ENCODE measurements at regions not wholly inside any gene's neighbourhood (a gene's known extent, or its start where the extent isn't known, plus 50 kb on each side); places are given as distances from the start of the nearest gene placed in this dataset.

DNA sequence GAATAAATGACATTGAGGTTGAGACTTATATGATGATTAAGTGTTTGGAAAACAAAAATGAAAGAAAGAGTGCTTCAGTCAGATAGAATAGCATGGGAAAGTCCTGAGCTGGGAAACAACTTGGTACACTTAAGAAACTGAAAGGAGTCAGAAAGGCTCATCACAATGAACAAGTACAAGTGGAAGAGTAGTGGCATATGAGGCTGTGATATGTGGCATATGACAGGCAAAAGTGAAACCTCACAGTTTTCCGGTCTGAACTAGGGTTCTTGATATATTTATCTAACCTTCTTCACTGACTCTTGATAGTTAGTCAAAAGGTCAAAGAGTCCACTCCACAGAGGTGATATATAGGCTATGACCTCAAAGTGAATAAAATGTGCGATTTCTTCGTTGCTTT lies 537.1 kb upstream of the CXorf51A start:
- Histone ChIP-seq H3K79me2 (ENCODE audit: insufficient read depth, low read length) (no peaks in the 10 kb centered on the region), H2BK5ac (ENCODE audit: insufficient read length, low read length) (no peak overlapping the region), H3K9me3 (ENCODE audit: control insufficient read depth, low read depth, low read length) (peaks cover 5% of the 10 kb centered on the region), H4K8ac (replicated peaks; ENCODE audit: insufficient read length, low read depth, low read length) (no peak overlapping the region), H3K27me3 (ENCODE audit: insufficient read depth, low read length) (no peaks in the 10 kb centered on the region), H2BK20ac (ENCODE audit: low read depth, low read length, poor library complexity, severe bottlenecking) (no peak overlapping the region), H3K4me2 (ENCODE audit: insufficient read depth, insufficient read length, low read length) (no peak overlapping the region), H3K9ac (ENCODE audit: extremely low read depth, insufficient read length, low read length) (no peak overlapping the region), H3K23ac (ENCODE audit: insufficient read length, low read depth, low read length) (no peak overlapping the region), H3K56ac (ENCODE audit: insufficient read length, low read depth, low read length) (no peak overlapping the region), H2AK5ac (ENCODE audit: insufficient read length, low read length) (no peak overlapping the region), H3K4ac (ENCODE audit: low read depth, low read length) (no peak overlapping the region), H3K18ac (ENCODE audit: insufficient read length, low read depth, low read length) (no peak overlapping the region), H3K14ac (ENCODE audit: insufficient read depth, low read length) (no peak overlapping the region), H3K79me1 (ENCODE audit: insufficient read depth, low read depth, low read length, poor library complexity, severe bottlenecking) (no peaks in the 10 kb centered on the region), H2BK12ac (ENCODE audit: insufficient read length, low read depth, low read length) (no peak overlapping the region), H3K23me2 (ENCODE audit: insufficient read length, low read depth, low read length, poor library complexity, severe bottlenecking) (no peaks in the 10 kb centered on the region), H3T11ph (ENCODE audit: low read length) (no peak overlapping the region), H3K27ac (ENCODE audit: insufficient read length, low read depth, low read length) (no peak overlapping the region), H4K5ac (ENCODE audit: insufficient read length, low read depth, low read length) (no peak overlapping the region), H2BK15ac (ENCODE audit: low read depth, low read length) (no peak overlapping the region), H2AFZ (ENCODE audit: low read length) (no peak overlapping the region), H3K4me1 (ENCODE audit: insufficient read depth, low read length) (no peaks in the 10 kb centered on the region), H4K20me1 (ENCODE audit: control insufficient read depth, insufficient read depth, insufficient read length) (no peaks in the 10 kb centered on the region), H2BK120ac (ENCODE audit: low read depth, low read length, poor library complexity, severe bottlenecking) (no peak overlapping the region), H4K91ac (ENCODE audit: insufficient read length, low read depth, low read length) (no peak overlapping the region)
- Mint-ChIP-seq H3K36me3 (ENCODE audit: insufficient read depth in 1 of 3, low read depth in 3 of 3) (peaks cover 8 to 18% (median 11%) of the 10 kb centered on the region in 3 experiments; a peak in 6 of 7 replicates), H3K27me3 (ENCODE audit: low read depth) (no peaks in the 10 kb centered on the region), H3K9me3 (peaks cover 62 to 63% of the 10 kb centered on the region in 2 experiments), H3K4me1 (no peaks in the 10 kb centered on the region), H3K27ac (no peak overlapping the region), H3K4me3 (no peak overlapping the region)
- TF ChIP-seq, protein P1, sequence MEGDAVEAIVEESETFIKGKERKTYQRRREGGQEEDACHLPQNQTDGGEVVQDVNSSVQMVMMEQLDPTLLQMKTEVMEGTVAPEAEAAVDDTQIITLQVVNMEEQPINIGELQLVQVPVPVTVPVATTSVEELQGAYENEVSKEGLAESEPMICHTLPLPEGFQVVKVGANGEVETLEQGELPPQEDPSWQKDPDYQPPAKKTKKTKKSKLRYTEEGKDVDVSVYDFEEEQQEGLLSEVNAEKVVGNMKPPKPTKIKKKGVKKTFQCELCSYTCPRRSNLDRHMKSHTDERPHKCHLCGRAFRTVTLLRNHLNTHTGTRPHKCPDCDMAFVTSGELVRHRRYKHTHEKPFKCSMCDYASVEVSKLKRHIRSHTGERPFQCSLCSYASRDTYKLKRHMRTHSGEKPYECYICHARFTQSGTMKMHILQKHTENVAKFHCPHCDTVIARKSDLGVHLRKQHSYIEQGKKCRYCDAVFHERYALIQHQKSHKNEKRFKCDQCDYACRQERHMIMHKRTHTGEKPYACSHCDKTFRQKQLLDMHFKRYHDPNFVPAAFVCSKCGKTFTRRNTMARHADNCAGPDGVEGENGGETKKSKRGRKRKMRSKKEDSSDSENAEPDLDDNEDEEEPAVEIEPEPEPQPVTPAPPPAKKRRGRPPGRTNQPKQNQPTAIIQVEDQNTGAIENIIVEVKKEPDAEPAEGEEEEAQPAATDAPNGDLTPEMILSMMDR (conservative IDR thresholded peaks at IDR 0.05) = no peak
- DNase-seq = no peak
- WGBS (ENCODE audit: extremely low coverage, insufficient read length, low lambda C conversion rate) = no CpG with 5 or more reads among the region's 3 CpGs

All from H9 (cell line).